ENCODE measurements at regions not wholly inside any gene's neighbourhood (a gene's known extent, or its start where the extent isn't known, plus 50 kb on each side); places are given as distances from the start of the nearest gene placed in this dataset.

DNA sequence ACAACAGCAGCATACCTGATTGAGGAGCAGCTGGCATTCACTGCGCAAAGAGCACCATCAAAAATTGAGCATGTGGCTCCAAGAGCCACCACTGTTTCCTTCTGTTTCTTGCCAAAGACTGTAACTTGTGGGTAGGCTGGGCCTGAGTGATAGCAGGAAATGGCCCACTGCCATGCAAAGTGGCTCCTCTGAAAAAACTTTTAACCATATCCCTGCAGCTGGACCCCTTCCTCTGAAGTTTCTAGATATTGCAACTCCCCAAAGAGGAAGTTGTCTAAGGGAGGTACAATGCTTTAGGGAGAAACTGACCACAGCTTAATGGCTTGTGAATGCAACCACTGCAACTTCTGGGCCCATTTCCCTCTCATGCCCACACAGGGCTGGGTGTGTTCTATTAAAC, 355.4 kb upstream of the PDE4D start (continued):
- TF ChIP-seq, protein P1, sequence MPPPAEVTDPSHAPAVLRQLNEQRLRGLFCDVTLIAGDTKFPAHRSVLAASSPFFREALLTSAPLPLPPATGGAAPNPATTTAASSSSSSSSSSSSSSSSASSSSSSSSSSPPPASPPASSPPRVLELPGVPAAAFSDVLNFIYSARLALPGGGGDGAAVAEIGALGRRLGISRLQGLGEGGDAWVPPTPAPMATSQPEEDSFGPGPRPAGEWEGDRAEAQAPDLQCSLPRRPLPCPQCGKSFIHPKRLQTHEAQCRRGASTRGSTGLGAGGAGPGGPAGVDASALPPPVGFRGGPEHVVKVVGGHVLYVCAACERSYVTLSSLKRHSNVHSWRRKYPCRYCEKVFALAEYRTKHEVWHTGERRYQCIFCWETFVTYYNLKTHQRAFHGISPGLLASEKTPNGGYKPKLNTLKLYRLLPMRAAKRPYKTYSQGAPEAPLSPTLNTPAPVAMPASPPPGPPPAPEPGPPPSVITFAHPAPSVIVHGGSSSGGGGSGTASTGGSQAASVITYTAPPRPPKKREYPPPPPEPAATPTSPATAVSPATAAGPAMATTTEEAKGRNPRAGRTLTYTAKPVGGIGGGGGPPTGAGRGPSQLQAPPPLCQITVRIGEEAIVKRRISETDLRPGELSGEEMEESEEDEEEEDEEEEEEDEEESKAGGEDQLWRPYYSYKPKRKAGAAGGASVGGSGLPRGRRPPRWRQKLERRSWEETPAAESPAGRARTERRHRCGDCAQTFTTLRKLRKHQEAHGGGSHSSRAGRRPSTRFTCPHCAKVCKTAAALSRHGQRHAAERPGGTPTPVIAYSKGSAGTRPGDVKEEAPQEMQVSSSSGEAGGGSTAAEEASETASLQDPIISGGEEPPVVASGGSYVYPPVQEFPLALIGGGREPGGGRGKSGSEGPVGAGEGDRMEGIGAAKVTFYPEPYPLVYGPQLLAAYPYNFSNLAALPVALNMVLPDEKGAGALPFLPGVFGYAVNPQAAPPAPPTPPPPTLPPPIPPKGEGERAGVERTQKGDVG (CRISPR knock-in tag; IDR thresholded peaks at IDR 0.05) = no peak
- TF ChIP-seq TCF12 (IDR thresholded peaks at IDR 0.05; ENCODE audit: low read depth, low read length) (peak; percentile 71), SMC3 (IDR thresholded peaks at IDR 0.05; ENCODE audit: borderline replicate concordance, low read length) (no peak), CHD1 (IDR thresholded peaks at IDR 0.05; ENCODE audit: low read depth, low read length) (no peak), CBX5 (IDR thresholded peaks at IDR 0.05; ENCODE audit: low read depth) (peak; percentile 46; the same call in 1 of the 2 replicates), NFIC (IDR thresholded peaks at IDR 0.05; ENCODE audit: low read depth, low read length) (peak; percentile 59; the same call in 1 of the 2 replicates), BCL11A (IDR thresholded peaks at IDR 0.05; ENCODE audit: low read depth, low read length) (0 out of 2 replicates have a peak, but pooled peaks have one; percentile 35), SREBF1 (IDR thresholded peaks at IDR 0.05; ENCODE audit: low read length) (no peak), ZNF274 (IDR thresholded peaks at IDR 0.05; ENCODE audit: insufficient read depth, insufficient read length) (no peak), ESRRA (IDR thresholded peaks at IDR 0.05; ENCODE audit: low read length) (no peak), IRF4 (IDR thresholded peaks at IDR 0.05; ENCODE audit: low read depth, low read length) (peak; percentile 19; the same call in 1 of the 2 replicates), MTA2 (IDR thresholded peaks at IDR 0.05; ENCODE audit: low read depth) (peak; percentile 47), SPI1 (IDR thresholded peaks at IDR 0.05; ENCODE audit: borderline replicate concordance, insufficient read depth, low read depth, low read length) (peak; percentile 45; the same call in 1 of the 2 replicates), EED (IDR thresholded peaks at IDR 0.05; ENCODE audit: low read depth) (peak; percentile 53; the same call in 1 of the 2 replicates), ZNF622 (IDR thresholded peaks at IDR 0.05) (no peak), IKZF1 (conservative IDR thresholded peaks at IDR 0.05) (peak; percentile 81), NR2F1 (conservative IDR thresholded peaks at IDR 0.05) (no peak), TBL1XR1 (IDR thresholded peaks at IDR 0.05; ENCODE audit: low read depth, low read length) (no peak), JUND (IDR thresholded peaks at IDR 0.05; ENCODE audit: low read depth, low read length) (no peak), DPF2 (IDR thresholded peaks at IDR 0.05) (0 out of 2 replicates have a peak, but pooled peaks have one; percentile 36)
- TF ChIP-seq, protein P2, sequence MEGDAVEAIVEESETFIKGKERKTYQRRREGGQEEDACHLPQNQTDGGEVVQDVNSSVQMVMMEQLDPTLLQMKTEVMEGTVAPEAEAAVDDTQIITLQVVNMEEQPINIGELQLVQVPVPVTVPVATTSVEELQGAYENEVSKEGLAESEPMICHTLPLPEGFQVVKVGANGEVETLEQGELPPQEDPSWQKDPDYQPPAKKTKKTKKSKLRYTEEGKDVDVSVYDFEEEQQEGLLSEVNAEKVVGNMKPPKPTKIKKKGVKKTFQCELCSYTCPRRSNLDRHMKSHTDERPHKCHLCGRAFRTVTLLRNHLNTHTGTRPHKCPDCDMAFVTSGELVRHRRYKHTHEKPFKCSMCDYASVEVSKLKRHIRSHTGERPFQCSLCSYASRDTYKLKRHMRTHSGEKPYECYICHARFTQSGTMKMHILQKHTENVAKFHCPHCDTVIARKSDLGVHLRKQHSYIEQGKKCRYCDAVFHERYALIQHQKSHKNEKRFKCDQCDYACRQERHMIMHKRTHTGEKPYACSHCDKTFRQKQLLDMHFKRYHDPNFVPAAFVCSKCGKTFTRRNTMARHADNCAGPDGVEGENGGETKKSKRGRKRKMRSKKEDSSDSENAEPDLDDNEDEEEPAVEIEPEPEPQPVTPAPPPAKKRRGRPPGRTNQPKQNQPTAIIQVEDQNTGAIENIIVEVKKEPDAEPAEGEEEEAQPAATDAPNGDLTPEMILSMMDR (IDR thresholded peaks at IDR 0.05 in 2 of 3, conservative IDR thresholded peaks at IDR 0.05 in 1 of 3; ENCODE audit: control insufficient read depth in 2 of 3, extremely low read depth in 1 of 3, insufficient read depth in 1 of 3, low read depth in 3 of 3, low read length in 3 of 3) = no peak
- TF ChIP-seq, protein P3, sequence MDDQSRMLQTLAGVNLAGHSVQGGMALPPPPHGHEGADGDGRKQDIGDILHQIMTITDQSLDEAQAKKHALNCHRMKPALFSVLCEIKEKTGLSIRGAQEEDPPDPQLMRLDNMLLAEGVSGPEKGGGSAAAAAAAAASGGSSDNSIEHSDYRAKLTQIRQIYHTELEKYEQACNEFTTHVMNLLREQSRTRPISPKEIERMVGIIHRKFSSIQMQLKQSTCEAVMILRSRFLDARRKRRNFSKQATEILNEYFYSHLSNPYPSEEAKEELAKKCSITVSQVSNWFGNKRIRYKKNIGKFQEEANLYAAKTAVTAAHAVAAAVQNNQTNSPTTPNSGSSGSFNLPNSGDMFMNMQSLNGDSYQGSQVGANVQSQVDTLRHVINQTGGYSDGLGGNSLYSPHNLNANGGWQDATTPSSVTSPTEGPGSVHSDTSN (IDR thresholded peaks at IDR 0.05; ENCODE audit: insufficient replicate concordance, low read depth, low read length) = peak; percentile 39
- TF ChIP-seq, protein P4, sequence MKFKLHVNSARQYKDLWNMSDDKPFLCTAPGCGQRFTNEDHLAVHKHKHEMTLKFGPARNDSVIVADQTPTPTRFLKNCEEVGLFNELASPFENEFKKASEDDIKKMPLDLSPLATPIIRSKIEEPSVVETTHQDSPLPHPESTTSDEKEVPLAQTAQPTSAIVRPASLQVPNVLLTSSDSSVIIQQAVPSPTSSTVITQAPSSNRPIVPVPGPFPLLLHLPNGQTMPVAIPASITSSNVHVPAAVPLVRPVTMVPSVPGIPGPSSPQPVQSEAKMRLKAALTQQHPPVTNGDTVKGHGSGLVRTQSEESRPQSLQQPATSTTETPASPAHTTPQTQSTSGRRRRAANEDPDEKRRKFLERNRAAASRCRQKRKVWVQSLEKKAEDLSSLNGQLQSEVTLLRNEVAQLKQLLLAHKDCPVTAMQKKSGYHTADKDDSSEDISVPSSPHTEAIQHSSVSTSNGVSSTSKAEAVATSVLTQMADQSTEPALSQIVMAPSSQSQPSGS (IDR thresholded peaks at IDR 0.05; ENCODE audit: low read length) = no peak
- TF ChIP-seq, protein P5, sequence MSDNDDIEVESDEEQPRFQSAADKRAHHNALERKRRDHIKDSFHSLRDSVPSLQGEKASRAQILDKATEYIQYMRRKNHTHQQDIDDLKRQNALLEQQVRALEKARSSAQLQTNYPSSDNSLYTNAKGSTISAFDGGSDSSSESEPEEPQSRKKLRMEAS (IDR thresholded peaks at IDR 0.05; ENCODE audit: low read depth, low read length) = no peak
